H1 (cell line): ENCODE measurements at regions not wholly inside any gene's neighbourhood (a gene's known extent, or its start where the extent isn't known, plus 50 kb on each side); places are given as distances from the start of the nearest gene placed in this dataset.

Experiments used
- CREB1 ChIP-seq: IDR thresholded peaks from 2 replicates; pipeline ENCODE4 v1.6.1; 2012; ENCODE audit warnings: inconsistent platforms
- POLR2AphosphoS5 ChIP-seq: IDR thresholded peaks from 2 replicates; pipeline ENCODE4 v1.6.1; 2011; ENCODE audit warnings: low read depth, low read length
- RBBP5 ChIP-seq: IDR thresholded peaks from 2 replicates; pipeline ENCODE4 v1.7.1; 2012; ENCODE audit warnings: low read depth, mild to moderate bottlenecking, inconsistent platforms, low read length, moderate library complexity, borderline replicate concordance
- RFX5 ChIP-seq: IDR thresholded peaks from 2 replicates; pipeline ENCODE4 v1.6.1; 2011; ENCODE audit warnings: low read depth, low read length, improper control_type of control experiment, borderline replicate concordance
- TF ChIP-seq, protein P1 (sequence below), 3 experiments: IDR thresholded peaks; 1 replicate in 2 of 3; 2 replicates in 1 of 3; pipeline versions ENCODE4 v1.5.1 to v1.6.1; 2011; ENCODE audit warnings: low read length in 3 of 3, mild to moderate bottlenecking in 3 of 3, inconsistent platforms in 2 of 3, low read depth in 1 of 3, moderate library complexity in 1 of 3; ENCODE audit not compliant: insufficient read depth in 1 of 3; ENCODE audit errors: control extremely low read depth in 1 of 3

DNA sequence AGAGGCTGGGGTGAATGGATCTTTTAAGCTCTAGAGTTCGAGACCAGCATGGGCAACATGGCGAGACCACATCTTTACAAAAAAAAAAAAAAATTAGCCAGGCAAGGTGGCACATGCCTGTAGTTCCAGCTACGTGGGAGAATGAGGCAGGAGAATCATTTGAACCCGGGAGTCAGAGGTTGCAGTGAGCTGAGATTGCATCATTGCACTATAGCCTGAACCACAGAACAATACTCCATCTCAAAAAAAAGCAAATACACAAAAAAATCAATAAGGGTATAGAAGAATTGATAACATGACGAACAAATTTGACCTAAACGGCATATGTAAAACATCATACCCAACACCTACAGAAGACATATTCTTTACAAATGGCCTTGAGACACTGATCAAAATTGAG, 668.4 kb downstream of the MECOM start:
- TF ChIP-seq, protein P1, sequence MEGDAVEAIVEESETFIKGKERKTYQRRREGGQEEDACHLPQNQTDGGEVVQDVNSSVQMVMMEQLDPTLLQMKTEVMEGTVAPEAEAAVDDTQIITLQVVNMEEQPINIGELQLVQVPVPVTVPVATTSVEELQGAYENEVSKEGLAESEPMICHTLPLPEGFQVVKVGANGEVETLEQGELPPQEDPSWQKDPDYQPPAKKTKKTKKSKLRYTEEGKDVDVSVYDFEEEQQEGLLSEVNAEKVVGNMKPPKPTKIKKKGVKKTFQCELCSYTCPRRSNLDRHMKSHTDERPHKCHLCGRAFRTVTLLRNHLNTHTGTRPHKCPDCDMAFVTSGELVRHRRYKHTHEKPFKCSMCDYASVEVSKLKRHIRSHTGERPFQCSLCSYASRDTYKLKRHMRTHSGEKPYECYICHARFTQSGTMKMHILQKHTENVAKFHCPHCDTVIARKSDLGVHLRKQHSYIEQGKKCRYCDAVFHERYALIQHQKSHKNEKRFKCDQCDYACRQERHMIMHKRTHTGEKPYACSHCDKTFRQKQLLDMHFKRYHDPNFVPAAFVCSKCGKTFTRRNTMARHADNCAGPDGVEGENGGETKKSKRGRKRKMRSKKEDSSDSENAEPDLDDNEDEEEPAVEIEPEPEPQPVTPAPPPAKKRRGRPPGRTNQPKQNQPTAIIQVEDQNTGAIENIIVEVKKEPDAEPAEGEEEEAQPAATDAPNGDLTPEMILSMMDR (IDR thresholded peaks at IDR 0.05; ENCODE audit: control extremely low read depth in 1 of 3, insufficient read depth in 1 of 3, low read depth in 1 of 3, low read length in 3 of 3) = no peak
- TF ChIP-seq RFX5 = no peak
- TF ChIP-seq RBBP5 = no peak
- no peak for TF ChIP-seq CREB1
- no peak for TF ChIP-seq POLR2AphosphoS5
